DMS 273 (cell line): ENCODE measurements at regions not wholly inside any gene's neighbourhood (a gene's known extent, or its start where the extent isn't known, plus 50 kb on each side); places are given as distances from the start of the nearest gene placed in this dataset.
"Not testable (repeated sequence)": the region's sequence is repeated elsewhere in the genome, so short reads cannot be mapped to it uniquely, and the experiment has no call there.

Source experiments
- DNase-seq: peaks from one replicate; lab custom pipeline; 2025; ENCODE audit not compliant: unreplicated experiment; lab: John Stamatoyannopoulos, UW

DNA sequence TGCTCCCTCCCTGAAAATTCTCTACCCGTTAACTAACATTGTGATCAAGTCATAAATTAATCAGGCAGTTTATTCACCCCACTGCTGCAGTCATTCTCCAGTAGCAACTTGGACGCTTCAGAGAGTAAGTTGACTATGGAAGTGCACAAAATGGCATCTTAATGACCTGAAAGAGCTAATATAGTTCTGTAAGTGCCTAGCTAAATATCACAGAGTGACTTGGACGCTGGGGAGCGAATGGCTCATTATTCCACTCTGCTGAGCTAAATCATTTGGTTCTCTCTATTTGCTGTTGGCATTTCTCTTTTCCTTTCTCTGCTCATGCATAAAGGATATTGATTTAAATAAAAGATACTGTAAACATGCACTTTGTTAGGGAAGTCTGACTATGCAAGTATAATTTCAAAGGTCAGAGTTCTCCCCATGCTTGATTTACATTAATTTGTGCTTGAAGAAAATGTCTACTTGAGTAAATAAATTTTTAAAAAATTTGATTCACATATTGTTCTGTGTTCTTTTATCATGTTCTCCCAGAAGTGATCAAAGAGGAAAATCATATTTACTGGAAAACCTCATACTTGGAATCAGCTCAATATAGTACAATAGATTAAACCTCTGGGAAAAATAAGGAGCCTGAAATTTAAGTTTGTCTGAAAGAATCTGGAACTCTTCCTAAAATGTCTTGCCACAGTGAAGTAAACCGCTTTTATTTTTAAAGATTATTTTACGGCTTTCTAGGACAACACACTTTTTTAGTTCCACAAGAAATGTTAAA lies 169.5 kb upstream of the HAPLN1 start:
- no peak for DNase-seq

GRCh38 chr5:83877911-83878706 lies 157.5 kb upstream of the HAPLN1 start:
- DNase-seq = no peak

DNA sequence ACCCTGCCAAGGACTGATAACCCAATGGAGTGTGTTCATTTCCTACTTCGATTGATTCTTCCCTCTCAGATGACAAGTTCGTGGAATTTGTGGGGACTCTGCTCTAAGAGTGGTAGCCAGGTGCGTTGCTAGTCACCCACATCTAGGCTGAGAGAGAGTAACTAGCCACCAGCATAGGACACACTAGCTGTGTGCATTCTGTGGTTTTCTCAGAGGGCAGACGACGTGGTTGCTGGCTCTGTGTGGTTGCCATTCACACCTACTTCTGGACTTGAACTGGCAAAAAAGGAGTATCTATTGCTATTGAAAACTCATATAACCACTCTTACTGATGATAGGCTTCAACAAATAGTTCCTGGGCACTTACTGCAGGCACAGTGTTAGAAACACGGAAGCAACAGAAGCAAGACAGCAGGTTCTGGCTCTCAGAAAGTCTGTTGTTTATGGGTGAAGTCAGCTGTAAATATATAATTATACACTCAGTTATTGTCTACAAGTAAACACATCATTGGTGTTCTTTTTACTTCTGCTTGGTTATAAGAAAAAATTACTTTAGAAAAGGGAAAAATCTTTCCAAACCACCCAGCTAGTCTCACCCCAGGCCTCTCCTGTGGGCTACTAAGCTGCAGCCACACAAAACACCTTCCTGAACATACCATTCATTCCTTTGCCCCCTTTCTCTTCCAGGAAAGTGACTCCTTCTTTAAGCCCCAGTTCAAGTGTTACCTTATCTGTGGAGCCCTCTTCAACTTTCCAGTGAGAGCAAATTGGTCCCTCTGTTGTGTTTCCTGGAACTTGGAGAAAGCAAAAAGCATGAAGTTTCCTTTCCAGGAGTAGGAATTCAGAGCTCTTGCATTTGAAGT lies 151.1 kb upstream of the HAPLN1 start:
- no peak for DNase-seq

DNA sequence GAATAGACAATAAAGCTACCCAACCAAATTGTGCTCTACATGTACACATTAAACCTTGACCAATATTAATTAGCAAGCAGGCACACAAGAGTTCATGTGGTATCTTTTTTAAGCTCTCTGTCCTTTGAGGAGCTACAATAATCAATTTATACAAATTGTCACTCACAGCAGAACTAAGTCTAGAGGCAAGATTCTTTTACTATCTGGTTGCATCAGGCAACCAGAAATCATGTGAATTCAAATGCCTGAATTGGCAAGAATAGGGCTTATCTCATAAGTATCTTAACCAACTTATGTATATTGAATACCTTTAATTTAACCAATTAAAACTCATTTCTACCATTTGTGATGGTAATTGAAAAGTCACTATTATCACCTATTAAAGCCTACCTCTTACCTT lies 145.5 kb upstream of the HAPLN1 start:
- DNase-seq = no peak

DNA sequence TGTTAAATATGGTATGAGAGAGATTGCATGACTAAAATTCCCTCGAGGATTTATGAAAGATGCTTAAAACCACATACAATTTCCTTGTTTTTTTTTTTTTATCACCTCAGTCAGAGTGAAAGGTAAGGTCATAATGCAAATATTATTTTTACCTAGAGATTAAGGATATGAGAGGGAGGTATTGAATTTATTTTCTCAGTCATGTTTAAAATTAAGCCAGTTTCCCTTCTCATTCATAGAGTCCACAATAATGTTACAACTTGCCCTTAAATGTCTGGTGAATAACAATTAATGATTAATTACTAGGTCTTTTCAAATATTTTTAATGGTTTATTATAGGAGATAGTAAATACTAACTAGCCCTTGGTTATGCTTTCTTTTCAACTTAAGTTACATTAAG lies 144.9 kb upstream of the HAPLN1 start:
- DNase-seq = no peak

DNA sequence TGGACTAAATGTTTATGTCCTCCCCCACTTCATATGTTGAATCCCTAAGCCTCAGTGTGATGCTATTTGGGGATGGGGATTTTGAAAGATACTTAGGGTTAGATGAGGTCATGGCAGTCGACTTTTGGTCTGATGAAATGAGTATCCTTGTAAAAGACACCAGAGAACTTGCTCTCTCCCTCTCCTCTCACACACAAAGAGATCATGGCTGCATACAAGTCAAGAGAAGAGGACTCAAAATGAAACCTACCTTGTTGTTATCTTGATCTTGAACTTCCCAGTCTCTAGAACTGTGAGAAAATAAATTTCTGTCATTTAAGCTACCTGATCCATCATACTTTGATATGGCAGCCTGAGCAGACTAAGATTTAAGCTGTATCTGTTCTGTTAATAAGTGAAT lies 144.0 kb upstream of the HAPLN1 start:
- no peak for DNase-seq

DNA sequence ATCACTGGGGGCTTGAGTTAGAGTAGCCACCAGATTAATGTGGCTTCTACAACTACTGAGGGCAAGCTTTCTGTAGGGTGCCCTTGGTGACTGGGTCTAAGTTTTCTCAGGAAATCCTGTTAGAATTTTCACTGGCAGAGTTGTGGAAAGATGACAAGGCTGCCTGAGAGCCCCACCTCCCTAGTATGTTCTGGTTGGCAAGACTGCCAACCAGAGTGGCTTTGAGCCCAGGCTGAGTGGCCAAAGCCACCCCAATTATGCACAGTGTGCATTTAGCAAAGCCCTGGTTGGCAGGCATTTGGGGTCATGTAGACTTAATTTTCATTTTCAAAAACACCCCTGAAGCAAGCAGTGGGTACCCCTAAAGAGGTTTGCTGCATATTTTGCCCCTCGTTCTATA lies 136.7 kb upstream of the HAPLN1 start:
- peak; percentile 31 for DNase-seq

DNA sequence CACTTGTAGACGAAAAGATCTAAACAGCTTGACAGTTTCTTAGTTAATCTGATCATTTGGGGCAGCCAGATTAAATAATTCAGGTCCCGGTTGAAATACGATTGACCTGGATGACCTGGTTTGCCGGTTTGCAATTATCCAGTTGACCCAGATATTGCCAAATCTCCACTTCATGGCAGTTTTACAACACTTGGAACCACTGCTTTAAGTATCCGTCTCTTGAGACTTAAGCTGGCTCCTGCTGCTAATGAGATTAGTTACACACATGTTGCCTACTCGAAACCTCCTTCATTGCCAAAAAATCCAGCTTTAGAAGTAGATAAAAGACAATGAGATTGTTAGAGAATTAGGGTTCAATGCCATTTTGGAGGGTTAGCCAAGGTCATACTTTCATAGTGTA lies 136.2 kb upstream of the HAPLN1 start:
- peak; percentile 71 for DNase-seq

GRCh38 chr5:83850412-83850811 lies 129.8 kb upstream of the HAPLN1 start:
- DNase-seq = not testable (repeated sequence)

DNA sequence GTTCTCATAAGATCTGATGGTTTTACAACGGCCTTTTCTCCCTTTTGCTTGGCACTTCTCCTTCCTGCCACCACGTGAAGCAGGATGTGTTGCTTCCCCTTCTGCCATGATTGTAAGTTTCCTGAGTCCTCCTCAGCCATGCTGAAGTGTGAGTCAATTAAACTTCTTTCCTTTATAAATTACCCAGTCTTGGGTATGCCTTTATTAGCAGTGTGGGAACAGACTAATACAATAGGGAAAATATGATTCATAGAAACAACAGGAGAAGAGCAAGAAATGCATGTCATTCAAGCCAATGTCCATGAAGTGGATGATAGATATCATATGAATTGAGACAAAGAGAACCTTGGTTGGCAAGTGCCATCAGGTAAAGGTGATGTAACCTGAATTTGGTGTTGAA lies 128.3 kb upstream of the HAPLN1 start:
- DNase-seq = no peak

DNA sequence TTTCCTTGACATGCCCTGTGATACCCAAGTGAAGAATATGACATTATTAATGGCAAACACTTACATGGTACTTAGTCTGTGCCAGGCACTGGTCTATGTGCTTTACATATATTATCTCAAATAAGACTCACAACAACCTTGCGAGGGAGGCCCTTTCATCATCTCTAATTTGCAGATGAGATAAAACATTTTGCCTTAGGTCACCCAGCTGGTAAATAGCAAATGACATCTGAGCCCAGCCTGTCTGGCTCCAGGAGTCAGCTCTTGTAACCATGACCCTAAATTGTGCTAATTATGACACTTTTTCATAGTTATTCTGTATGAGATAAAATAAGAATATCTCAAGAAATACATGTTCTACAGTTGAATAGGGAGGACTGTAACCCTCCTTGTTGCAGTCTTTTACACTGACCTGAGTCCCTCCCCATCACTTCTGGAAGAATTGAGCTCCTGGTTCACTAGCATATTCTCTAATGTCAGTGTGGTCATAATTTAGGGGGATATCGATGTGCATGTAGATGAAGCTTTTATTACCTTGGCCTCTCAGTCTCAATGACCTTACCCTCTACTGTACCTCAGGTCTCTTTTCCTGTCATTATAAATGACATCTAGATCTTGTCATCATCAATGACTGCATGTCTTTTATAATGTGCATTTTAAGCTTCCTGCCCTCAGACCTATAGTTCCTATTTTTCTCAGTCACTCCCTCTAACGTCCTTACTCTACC lies 126.1 kb upstream of the HAPLN1 start:
- DNase-seq = no peak

DNA sequence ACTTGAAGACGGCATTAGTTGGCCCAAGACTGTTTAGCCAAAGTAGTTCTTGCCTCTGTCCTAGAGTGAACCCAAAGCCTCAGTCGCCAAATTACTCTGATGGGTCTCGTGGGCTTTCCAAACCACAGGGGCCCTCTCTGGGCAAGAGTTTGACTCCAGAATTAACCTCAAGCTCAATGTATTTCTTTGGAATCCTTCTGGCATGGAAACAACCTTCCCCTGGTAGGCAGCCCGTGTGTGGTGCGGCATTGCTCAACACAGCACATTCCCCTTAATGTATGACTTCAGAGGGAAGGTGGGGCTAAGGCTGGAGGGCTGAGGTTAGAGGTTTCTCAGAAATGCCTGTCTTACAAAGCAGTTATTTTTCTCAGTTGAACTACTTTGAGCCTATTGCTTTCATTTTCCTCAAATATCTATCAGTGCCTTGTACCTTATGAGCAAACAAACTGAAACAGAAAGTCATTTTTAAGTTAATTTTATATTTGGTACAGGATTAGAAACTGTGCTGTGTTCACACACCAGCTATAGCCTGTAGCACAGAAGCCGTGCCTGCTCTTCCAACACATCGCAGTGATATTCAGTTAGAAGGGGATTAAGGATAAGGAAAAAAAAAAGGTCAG lies 123.9 kb upstream of the HAPLN1 start:
- no peak for DNase-seq

DNA sequence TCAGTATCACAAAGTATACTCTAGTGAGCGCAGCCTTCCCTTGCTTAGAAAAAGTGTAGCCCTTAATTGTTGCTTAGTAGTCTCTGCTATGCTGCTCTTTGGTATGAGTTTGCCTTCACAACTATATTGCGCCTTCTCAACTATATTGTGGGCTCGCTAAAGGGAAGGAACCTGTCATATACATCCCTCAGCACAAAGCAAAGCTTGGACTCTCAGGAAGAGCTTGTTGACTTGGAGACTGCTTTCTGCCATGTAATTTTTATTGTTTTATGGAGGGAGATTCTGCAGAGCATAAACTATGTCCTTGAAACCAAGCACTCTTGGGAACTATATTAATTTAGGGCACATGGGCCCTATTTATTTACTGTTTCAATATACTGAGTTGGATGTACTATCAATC lies 119.1 kb upstream of the HAPLN1 start:
- no peak for DNase-seq

DNA sequence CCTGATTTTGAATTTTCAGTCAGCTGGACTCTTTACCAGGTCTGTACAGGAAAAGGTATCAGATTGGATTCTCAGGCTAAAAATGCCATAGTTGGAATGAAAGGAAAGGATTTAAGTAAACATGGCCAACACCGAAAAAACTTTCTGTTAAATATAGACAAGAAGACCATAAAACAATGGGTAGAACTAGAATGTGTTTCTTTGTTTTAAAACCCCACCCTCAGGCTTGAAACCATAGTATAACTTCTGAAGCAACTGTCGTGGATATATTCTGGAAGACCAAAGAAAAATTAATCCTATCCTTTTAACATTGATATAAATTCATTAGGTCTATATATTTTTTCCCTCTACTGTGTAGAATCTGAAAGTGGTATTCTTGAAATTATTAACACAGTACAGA lies 118.6 kb upstream of the HAPLN1 start:
- no peak for DNase-seq

DNA sequence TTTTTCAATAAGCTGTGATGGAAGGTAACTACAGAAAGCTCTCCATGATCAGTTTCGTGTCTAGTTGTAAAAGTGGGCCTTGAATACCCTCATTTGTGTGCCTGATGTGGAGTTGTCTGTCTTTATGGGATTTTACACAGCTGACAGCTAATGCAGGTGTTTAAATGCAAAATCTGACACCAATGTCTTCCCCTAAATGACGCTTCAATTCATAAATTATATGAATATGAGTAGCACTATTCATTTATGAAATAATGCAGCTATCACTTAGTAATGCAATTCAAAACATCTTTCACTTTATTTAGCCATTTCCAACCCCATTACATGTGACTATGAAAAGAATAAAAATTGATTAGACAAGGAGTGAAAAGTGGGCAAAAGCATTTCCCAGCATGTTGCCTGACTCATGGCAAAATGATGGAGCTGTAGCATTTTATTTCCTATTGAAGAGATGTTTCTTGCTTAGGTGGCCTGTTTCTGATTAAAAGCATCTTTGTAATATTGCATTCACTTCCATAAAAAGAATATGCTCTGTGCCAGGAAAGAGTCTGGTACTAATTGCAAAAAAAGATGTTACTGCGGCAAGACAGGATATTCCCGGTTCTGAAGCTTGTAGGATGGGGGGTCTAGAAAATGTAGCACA lies 116.7 kb upstream of the HAPLN1 start:
- DNase-seq = no peak

GRCh38 chr5:83834306-83834705 lies 113.7 kb upstream of the HAPLN1 start:
- DNase-seq = no peak

DNA sequence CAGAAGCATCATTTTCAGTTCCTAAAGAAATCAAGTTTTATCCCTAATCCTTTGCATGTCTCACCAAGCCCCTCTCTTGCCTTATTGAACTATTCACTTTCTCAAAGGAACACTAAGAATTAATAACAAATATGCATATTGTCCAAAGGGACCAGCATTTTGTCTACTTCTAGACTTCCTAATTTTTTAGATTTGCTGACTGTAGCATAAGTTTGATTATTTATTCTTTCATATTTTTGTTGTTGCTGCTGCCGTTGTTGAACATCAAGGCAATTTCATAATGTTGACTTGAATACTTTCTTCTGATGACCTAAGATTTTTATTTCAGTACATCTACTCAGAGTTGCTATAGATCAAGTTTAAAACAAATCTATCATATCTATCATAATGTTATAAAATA lies 111.2 kb upstream of the HAPLN1 start:
- DNase-seq = no peak

DNA sequence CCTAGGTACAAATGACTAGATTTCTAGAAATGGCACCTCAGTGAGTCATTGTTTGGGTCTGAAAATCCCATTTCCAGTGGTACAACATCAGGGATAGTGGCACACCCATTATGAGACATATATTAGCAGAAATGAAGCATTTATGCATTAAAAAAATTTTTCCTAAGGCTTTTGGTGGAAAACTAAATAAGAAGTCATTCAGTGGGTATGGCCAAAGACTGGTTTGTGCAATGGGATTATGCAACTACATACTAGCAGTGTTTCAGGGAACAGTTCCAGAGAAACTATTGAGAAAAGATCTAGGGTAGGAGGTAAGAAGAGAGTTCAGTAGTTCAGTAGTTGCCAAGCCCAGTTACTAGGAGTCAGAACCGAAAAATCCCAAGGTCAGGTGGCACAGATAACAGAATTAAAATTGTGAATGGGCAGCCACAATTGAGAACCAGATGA lies 106.5 kb upstream of the HAPLN1 start:
- DNase-seq = no peak

DNA sequence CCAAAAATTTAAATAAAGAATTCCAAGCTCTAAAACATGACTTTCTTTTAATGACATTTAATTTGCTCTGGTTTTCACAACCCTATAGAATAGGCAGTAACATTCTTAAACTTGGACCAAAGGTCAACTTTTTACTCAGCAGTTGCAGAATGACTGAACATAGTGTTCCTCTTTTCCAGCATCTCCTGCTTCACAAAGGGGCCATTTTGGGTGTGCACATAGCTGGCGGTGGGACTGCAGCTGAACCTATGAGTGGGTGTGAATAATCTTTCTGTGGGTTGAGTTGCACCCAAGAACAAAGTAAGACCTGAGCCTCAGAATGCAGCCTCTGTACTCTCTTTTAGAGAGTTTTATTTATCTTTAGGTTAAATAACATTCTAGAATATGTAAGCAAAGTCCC lies 96.9 kb upstream of the HAPLN1 start:
- DNase-seq = no peak

- no peak for DNase-seq
These were observed 95.0 kb upstream of the HAPLN1 start for GRCh38 chr5:83815661-83816060.
